ENCODE measurements at regions not wholly inside any gene's neighbourhood (a gene's known extent, or its start where the extent isn't known, plus 50 kb on each side); places are given as distances from the start of the nearest gene placed in this dataset.

DNA sequence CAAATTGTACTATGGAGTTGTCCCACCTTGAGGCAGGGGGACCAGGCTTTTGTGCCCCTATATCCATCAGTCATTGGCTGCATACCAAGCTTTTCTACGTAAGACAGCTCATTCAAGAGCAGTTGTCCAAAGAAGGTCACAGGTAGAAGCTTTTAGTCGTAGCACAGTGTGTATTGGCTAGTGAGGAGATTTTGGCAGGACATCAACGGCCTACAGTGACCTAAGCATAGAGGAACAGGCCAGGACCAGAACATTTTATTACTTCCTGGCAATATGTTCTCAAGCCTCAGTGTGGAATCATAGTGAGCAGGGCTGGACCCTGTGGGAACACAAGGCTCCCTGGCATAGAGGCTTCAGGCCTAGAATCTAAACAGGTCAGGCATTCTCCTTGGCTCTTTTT, 105.4 kb upstream of the ANKRD28 start:
- TF ChIP-seq, protein P1, sequence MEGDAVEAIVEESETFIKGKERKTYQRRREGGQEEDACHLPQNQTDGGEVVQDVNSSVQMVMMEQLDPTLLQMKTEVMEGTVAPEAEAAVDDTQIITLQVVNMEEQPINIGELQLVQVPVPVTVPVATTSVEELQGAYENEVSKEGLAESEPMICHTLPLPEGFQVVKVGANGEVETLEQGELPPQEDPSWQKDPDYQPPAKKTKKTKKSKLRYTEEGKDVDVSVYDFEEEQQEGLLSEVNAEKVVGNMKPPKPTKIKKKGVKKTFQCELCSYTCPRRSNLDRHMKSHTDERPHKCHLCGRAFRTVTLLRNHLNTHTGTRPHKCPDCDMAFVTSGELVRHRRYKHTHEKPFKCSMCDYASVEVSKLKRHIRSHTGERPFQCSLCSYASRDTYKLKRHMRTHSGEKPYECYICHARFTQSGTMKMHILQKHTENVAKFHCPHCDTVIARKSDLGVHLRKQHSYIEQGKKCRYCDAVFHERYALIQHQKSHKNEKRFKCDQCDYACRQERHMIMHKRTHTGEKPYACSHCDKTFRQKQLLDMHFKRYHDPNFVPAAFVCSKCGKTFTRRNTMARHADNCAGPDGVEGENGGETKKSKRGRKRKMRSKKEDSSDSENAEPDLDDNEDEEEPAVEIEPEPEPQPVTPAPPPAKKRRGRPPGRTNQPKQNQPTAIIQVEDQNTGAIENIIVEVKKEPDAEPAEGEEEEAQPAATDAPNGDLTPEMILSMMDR (conservative IDR thresholded peaks at IDR 0.05; ENCODE audit: low read depth, low read length), result no peak
- TF ChIP-seq CHD1 (IDR thresholded peaks at IDR 0.05; ENCODE audit: low read depth, low read length) (no peak), RAD21 (IDR thresholded peaks at IDR 0.05; ENCODE audit: low read length) (no peak), RCOR1 (IDR thresholded peaks at IDR 0.05; ENCODE audit: insufficient replicate concordance, low read length) (no peak), POLR2A (IDR thresholded peaks at IDR 0.05; ENCODE audit: low read depth, low read length) (no peak), FOS (IDR thresholded peaks at IDR 0.05; ENCODE audit: low read depth, low read length) (no peak)
- TF ChIP-seq, protein P2, sequence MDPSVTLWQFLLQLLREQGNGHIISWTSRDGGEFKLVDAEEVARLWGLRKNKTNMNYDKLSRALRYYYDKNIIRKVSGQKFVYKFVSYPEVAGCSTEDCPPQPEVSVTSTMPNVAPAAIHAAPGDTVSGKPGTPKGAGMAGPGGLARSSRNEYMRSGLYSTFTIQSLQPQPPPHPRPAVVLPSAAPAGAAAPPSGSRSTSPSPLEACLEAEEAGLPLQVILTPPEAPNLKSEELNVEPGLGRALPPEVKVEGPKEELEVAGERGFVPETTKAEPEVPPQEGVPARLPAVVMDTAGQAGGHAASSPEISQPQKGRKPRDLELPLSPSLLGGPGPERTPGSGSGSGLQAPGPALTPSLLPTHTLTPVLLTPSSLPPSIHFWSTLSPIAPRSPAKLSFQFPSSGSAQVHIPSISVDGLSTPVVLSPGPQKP (IDR thresholded peaks at IDR 0.05; ENCODE audit: borderline replicate concordance, low read depth, low read length), result no peak

All from IMR-90 (cell line).